Endothelial cell of umbilical vein (primary cell): ENCODE measurements at regions not wholly inside any gene's neighbourhood (a gene's known extent, or its start where the extent isn't known, plus 50 kb on each side); places are given as distances from the start of the nearest gene placed in this dataset.

Experiments used
- BruUV-seq: library from RNA; stranded (reverse); fragments of 400-500 nt; replicated peaks from 2 replicates; lab custom pipeline; 2021; lab: Mats Ljungman, UMichigan
- CTCF ChIA-PET: fragments of 300-600, 350-600 bp; sonication (Branson Sonifier 250); formaldehyde crosslinking; loops from one replicate; lab custom pipeline; 2021; ENCODE audit warnings: antibody characterized with exemption, inconsistent platforms; lab: Charles Lee
- POLR2A ChIA-PET: fragments of 300-600, 350-600 bp; sonication (Branson Sonifier 250); formaldehyde crosslinking; loops from one replicate; lab custom pipeline; 2021; ENCODE audit warnings: antibody characterized with exemption, inconsistent platforms; lab: Charles Lee
- DNase-seq: peaks from one replicate; pipeline ENCODE4 v3.0.0-alpha.2; 2011; ENCODE audit warnings: low read depth, low spot score
- FAIRE-seq: peaks from 2 replicates; lab custom pipeline; 2011; peaks lifted over from hg19 to GRCh38; lab: Jason Lieb, UNC
- H2AFZ ChIP-seq: 2 replicates; pipeline ENCODE4 v1.6.0; 2012; ENCODE audit warnings: low read depth, low read length, control low read depth, inconsistent platforms
- H3K27ac ChIP-seq: 2 replicates; pipeline ENCODE4 v1.5.1; 2011; ENCODE audit warnings: low read depth, mild to moderate bottlenecking, control low read depth, low read length, moderate library complexity; ENCODE audit not compliant: insufficient read depth
- H3K27me3 ChIP-seq, 2 experiments: 2 replicates each; pipeline versions ENCODE4 v1.6.0 to v1.6.1; 2011; ENCODE audit warnings: low read length in 2 of 2, mixed read lengths in 1 of 2; ENCODE audit not compliant: control insufficient read depth in 2 of 2, insufficient read depth in 2 of 2
- H3K36me3 ChIP-seq, 2 experiments: 2 replicates in 1 of 2; 3 replicates in 1 of 2; pipeline ENCODE4 v1.5.1; 2011; ENCODE audit warnings: low read length in 2 of 2, mild to moderate bottlenecking in 1 of 2, moderate library complexity in 1 of 2; ENCODE audit not compliant: control insufficient read depth in 2 of 2, insufficient read depth in 2 of 2; ENCODE audit errors: extremely low read depth in 1 of 2
- H3K4me1 ChIP-seq: 3 replicates; pipeline ENCODE4 v1.5.1; 2011; ENCODE audit warnings: mild to moderate bottlenecking, low read length; ENCODE audit not compliant: control insufficient read depth, insufficient read depth; ENCODE audit errors: extremely low read depth
- H3K4me2 ChIP-seq: 2 replicates; pipeline ENCODE4 v1.6.1; 2011; ENCODE audit warnings: low read length, control low read depth, mixed read lengths; ENCODE audit not compliant: insufficient read depth
- H3K4me3 ChIP-seq, 3 experiments: fragments of 200-600 bp in 1 of 3; sonication (generic), shearing (Covaris generic) in 1 of 3; replicated peaks in 1 of 3; 2 replicates each; pipeline ENCODE4 v1.5.1; 2011 to 2016; ENCODE audit warnings: control low read depth in 3 of 3, low read length in 3 of 3, mild to moderate bottlenecking in 2 of 3, inconsistent platforms in 1 of 3, low read depth in 1 of 3, moderate library complexity in 1 of 3; ENCODE audit not compliant: insufficient read depth in 1 of 3
- H3K79me2 ChIP-seq: 2 replicates; pipeline ENCODE4 v1.6.0; 2012; ENCODE audit warnings: low read length, inconsistent platforms; ENCODE audit not compliant: control insufficient read depth, insufficient read depth
- H3K9ac ChIP-seq: replicated peaks from 2 replicates; pipeline ENCODE3; 2011; ENCODE audit warnings: low read length, control low read depth; ENCODE audit not compliant: insufficient read depth; ENCODE audit errors: extremely low read depth
- H3K9me1 ChIP-seq: replicated peaks from 3 replicates; pipeline ENCODE4 v1.6.0; 2011; ENCODE audit warnings: mild to moderate bottlenecking, low read length; ENCODE audit not compliant: control insufficient read depth, insufficient read depth; ENCODE audit errors: extremely low read depth
- H3K9me3 ChIP-seq: replicated peaks from 2 replicates; pipeline ENCODE4 v1.5.1; 2012; ENCODE audit warnings: low read length, inconsistent platforms; ENCODE audit not compliant: control insufficient read depth, insufficient read depth
- H4K20me1 ChIP-seq: replicated peaks from 2 replicates; pipeline ENCODE3; 2011; ENCODE audit warnings: mild to moderate bottlenecking, low read length; ENCODE audit not compliant: control insufficient read depth, insufficient read depth; ENCODE audit errors: extremely low read depth
- CTCF ChIP-seq, 2 donors: IDR thresholded peaks; 1 replicate in 1 of 2; 2 replicates in 1 of 2; pipeline ENCODE4 v1.5.1; 2011; ENCODE audit warnings: low read length in 2 of 2, mild to moderate bottlenecking in 2 of 2, moderate library complexity in 2 of 2, control low read depth in 1 of 2, inconsistent platforms in 1 of 2, low read depth in 1 of 2; ENCODE audit not compliant: insufficient read depth in 1 of 2; ENCODE audit errors: extremely low read depth in 1 of 2
- EZH2 ChIP-seq: IDR thresholded peaks from 2 replicates; pipeline ENCODE4 v1.6.1; 2012; ENCODE audit warnings: borderline replicate concordance, low read depth, mild to moderate bottlenecking, moderate library complexity, low read length, inconsistent platforms; ENCODE audit not compliant: severe bottlenecking
- FOS ChIP-seq: IDR thresholded peaks from 2 replicates; pipeline ENCODE4 v1.6.1; 2011; ENCODE audit warnings: mild to moderate bottlenecking, low read length, moderate library complexity, borderline replicate concordance; ENCODE audit not compliant: insufficient read depth
- GATA2 ChIP-seq: IDR thresholded peaks from 2 replicates; pipeline ENCODE4 v1.7.0; 2011; ENCODE audit warnings: low read depth, mild to moderate bottlenecking, moderate library complexity, mixed read lengths, low read length; ENCODE audit not compliant: insufficient read length, insufficient read depth
- JUN ChIP-seq: IDR thresholded peaks from 2 replicates; pipeline ENCODE4 v1.6.1; 2011; ENCODE audit warnings: borderline replicate concordance, low read depth; ENCODE audit not compliant: insufficient read length, insufficient read depth
- MAX ChIP-seq: IDR thresholded peaks from 2 replicates; pipeline ENCODE4 v1.6.1; 2011; ENCODE audit not compliant: insufficient read depth, insufficient read length
- MYC ChIP-seq: IDR thresholded peaks from one replicate; pipeline ENCODE4 v1.6.1; 2011; ENCODE audit warnings: mild to moderate bottlenecking, low read depth, low read length
- POLR2A ChIP-seq: IDR thresholded peaks from 2 replicates; pipeline ENCODE4 v1.6.1; 2012; ENCODE audit warnings: low read depth, mild to moderate bottlenecking, control low read depth, low read length
- POLR2AphosphoS5 ChIP-seq: IDR thresholded peaks from 2 replicates; pipeline ENCODE4 v1.6.1; 2012; ENCODE audit warnings: low read depth, mild to moderate bottlenecking, control low read depth, low read length, moderate library complexity; ENCODE audit not compliant: insufficient read depth
- dilution Hi-C: fragments of 300-500 bp; cut with MboI; formaldehyde crosslinking; loops from one replicate; pipeline ENCODE4 v1.15.0; 2019; ENCODE audit warnings: low sequenced_read_pairs; ENCODE audit not compliant: extremely low pct_ligation_motif_present
- intact Hi-C: fragments of 100-400 bp; cut with micrococcal nuclease; formaldehyde crosslinking; loops from one replicate; pipeline ENCODE4 v1.10.0; 2022

- TF ChIP-seq MAX (no peak), EZH2 (no peak), JUN (no peak), MYC (no peak), GATA2 (no peak), FOS (no peak), CTCF (IDR thresholded peaks at IDR 0.05; ENCODE audit: extremely low read depth in 1 of 2, insufficient read depth in 1 of 2, low read depth in 1 of 2, low read length in 2 of 2) (no peak), POLR2A (no peak), POLR2AphosphoS5 (no peak)
- Histone ChIP-seq H3K4me3 (no peak overlapping the region), H2AFZ (no peak overlapping the region), H3K4me2 (no peak overlapping the region), H3K9me3 (no peaks in the 10 kb centered on the region), H3K79me2 (no peaks in the 10 kb centered on the region), H3K27me3 (no peaks in the 10 kb centered on the region), H3K36me3 (no peaks in the 10 kb centered on the region), H3K4me1 (no peaks in the 10 kb centered on the region), H3K27ac (no peak overlapping the region), H4K20me1 (no peaks in the 10 kb centered on the region), H3K9me1 (no peaks in the 10 kb centered on the region), H3K9ac (no peak overlapping the region)
- POLR2A ChIA-PET: no interaction called here
- dilution Hi-C loops (no loop called here), intact Hi-C loops (no loop called here)
- no TSS peak for BruUV-seq
- no peak for FAIRE-seq
- DNase-seq: no peak
- CTCF ChIA-PET: no interaction called here
Measured at GRCh38 chr17:34799751-34800150, 161.5 kb downstream of the CCT6B start.
